RPMI8226 (cell line): ENCODE measurements at regions not wholly inside any gene's neighbourhood (a gene's known extent, or its start where the extent isn't known, plus 50 kb on each side); places are given as distances from the start of the nearest gene placed in this dataset.
"Not testable (repeated sequence)": the region's sequence is repeated elsewhere in the genome, so short reads cannot be mapped to it uniquely, and the experiment has no call there.

Experiments used
- DNase-seq: peaks from one replicate; pipeline ENCODE4 v3.0.0-alpha.2; 2015

- not testable (repeated sequence) for DNase-seq
Observed at GRCh38 chr22:11054681-11055080, 4473.3 kb upstream of the OR11H1 start.

- not testable (repeated sequence) for DNase-seq
Observed at GRCh38 chr22:11055176-11055575, 4472.8 kb upstream of the OR11H1 start.

GRCh38 chr22:11057955-11058547, 4469.9 kb upstream of the OR11H1 start:
- DNase-seq: not testable (repeated sequence)

- DNase-seq: not testable (repeated sequence)
Observed at GRCh38 chr22:11059129-11059528, 4468.9 kb upstream of the OR11H1 start.

- DNase-seq: not testable (repeated sequence)
Observed at GRCh38 chr22:11060797-11061196, 4467.2 kb upstream of the OR11H1 start.

- not testable (repeated sequence) for DNase-seq
Observed at GRCh38 chr22:11062534-11062933, 4465.5 kb upstream of the OR11H1 start.

GRCh38 chr22:11063022-11063685, 4464.8 kb upstream of the OR11H1 start:
- not testable (repeated sequence) for DNase-seq

GRCh38 chr22:11065210-11065609, 4462.8 kb upstream of the OR11H1 start:
- not testable (repeated sequence) for DNase-seq

GRCh38 chr22:11065876-11066457, 4462.0 kb upstream of the OR11H1 start:
- peak; percentile 78 for DNase-seq

GRCh38 chr22:11066458-11067285, 4461.3 kb upstream of the OR11H1 start:
- DNase-seq: no peak

- not testable (repeated sequence) for DNase-seq
Observed at GRCh38 chr22:11067286-11067871, 4460.6 kb upstream of the OR11H1 start.

GRCh38 chr22:11067937-11068336, 4460.1 kb upstream of the OR11H1 start:
- DNase-seq: not testable (repeated sequence)

- DNase-seq: not testable (repeated sequence)
Observed at GRCh38 chr22:11068406-11068805, 4459.6 kb upstream of the OR11H1 start.
